HepG2 (cell line): ENCODE measurements at regions not wholly inside any gene's neighbourhood (a gene's known extent, or its start where the extent isn't known, plus 50 kb on each side); places are given as distances from the start of the nearest gene placed in this dataset.

Experiments used
- ATAC-seq: fragments of 200-7000 bp; cut with Tn5 transposase; 3 replicates; pipeline ENCODE4 v1.9.1; 2020; ENCODE audit warnings: mild to moderate bottlenecking, moderate library complexity
- BruUV-seq: library from RNA; stranded (reverse); fragments of 400-500 nt; replicated peaks from 2 replicates; lab custom pipeline; 2021; lab: Mats Ljungman, UMichigan
- CTCF ChIA-PET: fragments of 300-600 bp; formaldehyde crosslinking; extraction: SDS; loops from one replicate; lab custom pipeline; 2021; ENCODE audit warnings: low total read pairs, inconsistent platforms, low intra/inter-chr PET ratio; lab: Yijun Ruan, JAX
- POLR2A ChIA-PET: fragments of 350-600 bp; sonication (Branson Sonifier 250); formaldehyde crosslinking; loops from one replicate; lab custom pipeline; 2020; ENCODE audit warnings: antibody characterized with exemption, inconsistent platforms; lab: Yijun Ruan, JAX
- DNase-seq: peaks from one replicate; pipeline ENCODE4 v3.0.0-alpha.2; 2015; ENCODE audit warnings: low spot score
- FAIRE-seq: peaks from 3 replicates; lab custom pipeline; 2011; peaks lifted over from hg19 to GRCh38; lab: Jason Lieb, UNC
- H2AFZ ChIP-seq: one replicate; pipeline ENCODE4 v1.6.1; 2011; ENCODE audit warnings: low read length, inconsistent platforms
- H3K27ac ChIP-seq: fragments of 300-600 bp; 3 replicates; pipeline ENCODE4 v1.8.0; 2011; ENCODE audit warnings: mixed run types, mild to moderate bottlenecking, mixed read lengths, low read length, inconsistent platforms; ENCODE audit not compliant: insufficient read depth; ENCODE audit errors: extremely low read length
- H3K27me3 ChIP-seq, 2 experiments: fragments of 200-600 bp in 1 of 2; 2 replicates in 1 of 2; 3 replicates in 1 of 2; pipeline versions ENCODE4 v1.6.0 to v1.8.0; 2011; ENCODE audit warnings: low read length in 2 of 2, mild to moderate bottlenecking in 2 of 2, moderate library complexity in 2 of 2, inconsistent platforms in 1 of 2; ENCODE audit not compliant: insufficient read depth in 2 of 2, control insufficient read depth in 1 of 2
- H3K36me3 ChIP-seq, 2 experiments: fragments of 200-600 bp in 1 of 2; replicated peaks in 1 of 2; 2 replicates in 1 of 2; 3 replicates in 1 of 2; pipeline versions ENCODE4 v1.5.1 to v1.8.0; 2011; ENCODE audit warnings: low read length in 2 of 2, inconsistent platforms in 1 of 2; ENCODE audit not compliant: insufficient read depth in 2 of 2, control insufficient read depth in 1 of 2
- H3K4me1 ChIP-seq: 2 replicates; pipeline ENCODE4 v1.5.1; 2012; ENCODE audit warnings: low read length, inconsistent platforms; ENCODE audit not compliant: insufficient read depth
- H3K4me2 ChIP-seq: 2 replicates; pipeline ENCODE4 v1.6.0; 2011; ENCODE audit warnings: low read depth, low read length, inconsistent platforms
- H3K4me3 ChIP-seq, 3 experiments: fragments of 200-600 bp in 1 of 3; sonication (generic), shearing (Covaris generic) in 1 of 3; replicated peaks in 1 of 3; 2 replicates each; pipeline ENCODE4 v1.5.1; 2011 to 2016; ENCODE audit warnings: low read length in 3 of 3, inconsistent platforms in 2 of 3, low read depth in 2 of 3, mild to moderate bottlenecking in 2 of 3, control low read depth in 1 of 3, mixed read lengths in 1 of 3; ENCODE audit not compliant: insufficient read depth in 1 of 3
- H3K79me2 ChIP-seq: one replicate; pipeline ENCODE4 v1.6.1; 2011; ENCODE audit warnings: low read length, inconsistent platforms; ENCODE audit not compliant: insufficient read depth
- H3K9ac ChIP-seq: 2 replicates; pipeline ENCODE4 v1.6.0; 2011; ENCODE audit warnings: mild to moderate bottlenecking, low read depth, low read length, inconsistent platforms; ENCODE audit not compliant: insufficient read depth
- H3K9me3 ChIP-seq: 2 replicates; pipeline ENCODE4 v1.5.1; 2012; ENCODE audit warnings: mild to moderate bottlenecking, low read length
- H4K20me1 ChIP-seq: 2 replicates; pipeline ENCODE4 v1.6.0; 2011; ENCODE audit warnings: inconsistent platforms, mild to moderate bottlenecking, low read length, moderate library complexity; ENCODE audit not compliant: insufficient read depth
- AGO1 ChIP-seq: fragments of 200-400 bp; formaldehyde crosslinking; IDR thresholded peaks from 2 replicates; pipeline ENCODE4 v1.6.1; 2017; ENCODE audit warnings: mild to moderate bottlenecking, low read depth, low read length, moderate library complexity; ENCODE audit not compliant: poor library complexity, severe bottlenecking
- EEA1 ChIP-seq: sonication (generic); formaldehyde crosslinking; IDR thresholded peaks from 2 replicates; pipeline ENCODE4 v1.5.1; 2020; ENCODE audit warnings: mild to moderate bottlenecking, missing genetic modification reagents, borderline replicate concordance
- IRF1 ChIP-seq: sonication (generic); formaldehyde crosslinking; IDR thresholded peaks from 2 replicates; pipeline ENCODE4 v1.4.0; 2020; ENCODE audit warnings: low read depth, mild to moderate bottlenecking, missing genetic modification reagents
- POLR2AphosphoS2 ChIP-seq: IDR thresholded peaks from 2 replicates; pipeline ENCODE4 v1.6.1; 2011; ENCODE audit warnings: low read depth, low read length, improper control_type of control experiment
- ZHX1 ChIP-seq: sonication (generic); formaldehyde crosslinking; IDR thresholded peaks from 2 replicates; pipeline ENCODE4 v1.8.1; 2022; ENCODE audit warnings: low read depth, mild to moderate bottlenecking, missing genetic modification reagents
- WGBS: methylation state at CpG from one replicate; pipeline ENCODE4 v1.1.6; 2017; ENCODE audit warnings: low lambda C conversion rate; 5-methylcytosine and 5-hydroxymethylcytosine counted together
- in situ Hi-C: cut with HindIII; loops from 2 replicates; pipeline ENCODE4 v1.10.0; 2017; ENCODE audit warnings: low pct_unique_long_range_greater_than_20kb; ENCODE audit not compliant: extremely low pct_ligation_motif_present
- intact Hi-C: fragments of 100-400 bp; cut with micrococcal nuclease; formaldehyde crosslinking; loops from one replicate; pipeline ENCODE4 v1.10.0; 2022; ENCODE audit not compliant: unreplicated experiment

- H3K4me1 ChIP-seq: no peaks in the 10 kb centered on the region
- DNase-seq (no peak), FAIRE-seq (no peak), ATAC-seq (no peak)
- BruUV-seq: no TSS peak
- TF ChIP-seq AGO1 (no peak), EEA1 (CRISPR knock-in tag) (no peak), ZHX1 (CRISPR knock-in tag) (no peak), IRF1 (CRISPR knock-in tag) (no peak), POLR2AphosphoS2 (no peak)
- intact Hi-C loops (no loop called here), in situ Hi-C loops (no loop called here)
- H4K20me1 ChIP-seq: no peaks in the 10 kb centered on the region
- H3K4me3 ChIP-seq: no peak overlapping the region
- WGBS: 92% methylated on average over 3 of the region's 3 CpGs
- H3K27me3 ChIP-seq: no peaks in the 10 kb centered on the region
- no peak overlapping the region for H3K27ac ChIP-seq
- peaks cover 0 to 3% of the 10 kb centered on the region in 2 experiments; a peak in 1 of 5 replicates for H3K36me3 ChIP-seq
- H3K79me2 ChIP-seq: no peaks in the 10 kb centered on the region
- H3K9ac ChIP-seq: no peak overlapping the region
- no peak overlapping the region for H3K4me2 ChIP-seq
- H3K9me3 ChIP-seq: no peaks in the 10 kb centered on the region
- ChIA-PET CTCF (no interaction called here), POLR2A (no interaction called here)
- no peak overlapping the region for H2AFZ ChIP-seq
Measured at GRCh38 chr6:140844167-140844566, 1288.6 kb upstream of the GJE1 start.
